ENCODE measurements at regions not wholly inside any gene's neighbourhood (a gene's known extent, or its start where the extent isn't known, plus 50 kb on each side); places are given as distances from the start of the nearest gene placed in this dataset.

DNA sequence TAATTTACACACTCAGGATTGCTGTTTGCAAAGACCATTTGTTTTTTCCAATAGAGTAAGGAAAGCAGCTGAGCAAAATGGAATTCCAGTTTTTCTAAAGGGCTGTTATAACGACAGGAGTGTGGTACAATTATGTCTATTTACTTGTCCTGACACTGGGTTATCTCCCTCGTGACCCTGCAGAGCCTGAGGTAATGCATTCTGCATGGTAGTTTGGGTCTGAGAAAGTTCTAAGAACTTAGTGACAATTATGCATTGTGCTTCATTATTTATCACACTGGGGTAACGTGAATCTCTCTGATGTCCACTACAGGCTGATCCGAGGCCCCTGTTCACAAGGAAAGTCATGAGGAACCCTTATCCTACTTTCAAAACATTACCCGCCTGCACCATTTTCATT lies 50.7 kb upstream of the EDNRB start:
- no peaks in the 10 kb centered on the region for H3K36me3 Mint-ChIP-seq (ENCODE audit: low read depth)
- H3K9me3 Mint-ChIP-seq = peaks cover 5% of the 10 kb centered on the region
- H3K27me3 Mint-ChIP-seq (ENCODE audit: low read depth, poor library complexity) = no peaks in the 10 kb centered on the region
- H3K4me3 Mint-ChIP-seq = no peak overlapping the region
- H3K4me1 Mint-ChIP-seq = no peaks in the 10 kb centered on the region
- no peak for DNase-seq
- TF ChIP-seq, protein P1, sequence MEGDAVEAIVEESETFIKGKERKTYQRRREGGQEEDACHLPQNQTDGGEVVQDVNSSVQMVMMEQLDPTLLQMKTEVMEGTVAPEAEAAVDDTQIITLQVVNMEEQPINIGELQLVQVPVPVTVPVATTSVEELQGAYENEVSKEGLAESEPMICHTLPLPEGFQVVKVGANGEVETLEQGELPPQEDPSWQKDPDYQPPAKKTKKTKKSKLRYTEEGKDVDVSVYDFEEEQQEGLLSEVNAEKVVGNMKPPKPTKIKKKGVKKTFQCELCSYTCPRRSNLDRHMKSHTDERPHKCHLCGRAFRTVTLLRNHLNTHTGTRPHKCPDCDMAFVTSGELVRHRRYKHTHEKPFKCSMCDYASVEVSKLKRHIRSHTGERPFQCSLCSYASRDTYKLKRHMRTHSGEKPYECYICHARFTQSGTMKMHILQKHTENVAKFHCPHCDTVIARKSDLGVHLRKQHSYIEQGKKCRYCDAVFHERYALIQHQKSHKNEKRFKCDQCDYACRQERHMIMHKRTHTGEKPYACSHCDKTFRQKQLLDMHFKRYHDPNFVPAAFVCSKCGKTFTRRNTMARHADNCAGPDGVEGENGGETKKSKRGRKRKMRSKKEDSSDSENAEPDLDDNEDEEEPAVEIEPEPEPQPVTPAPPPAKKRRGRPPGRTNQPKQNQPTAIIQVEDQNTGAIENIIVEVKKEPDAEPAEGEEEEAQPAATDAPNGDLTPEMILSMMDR (IDR thresholded peaks at IDR 0.05) = no peak
- H3K27ac Mint-ChIP-seq = no peak overlapping the region
